HG02610 (cell line): ENCODE measurements at regions not wholly inside any gene's neighbourhood (a gene's known extent, or its start where the extent isn't known, plus 50 kb on each side); places are given as distances from the start of the nearest gene placed in this dataset.

Experiments used
- ATAC-seq: cut with Tn5 transposase; IDR thresholded peaks from one replicate; pipeline ENCODE4 v1.9.1; 2021; ENCODE audit warnings: mild to moderate bottlenecking, moderate library complexity; ENCODE audit not compliant: unreplicated experiment

GRCh38 chr6:142676647-142677192, 268.3 kb downstream of the HIVEP2 start:
- ATAC-seq = no peak

- ATAC-seq = no peak
Observed at GRCh38 chr6:142679907-142680700, 264.9 kb downstream of the HIVEP2 start.

GRCh38 chr6:142681099-142681498, 263.9 kb downstream of the HIVEP2 start:
- no peak for ATAC-seq

GRCh38 chr6:142682985-142683384, 262.0 kb downstream of the HIVEP2 start:
- no peak for ATAC-seq

- ATAC-seq = no peak
Observed at GRCh38 chr6:142683714-142684141, 261.2 kb downstream of the HIVEP2 start.

- no peak for ATAC-seq
Observed at GRCh38 chr6:142684371-142684770, 260.6 kb downstream of the HIVEP2 start.

GRCh38 chr6:142685852-142686506, 259.0 kb downstream of the HIVEP2 start:
- no peak for ATAC-seq

- no peak for ATAC-seq
Observed at GRCh38 chr6:142686507-142686887, 258.5 kb downstream of the HIVEP2 start.

- ATAC-seq = peak; percentile 74
Observed at GRCh38 chr6:142692942-142693341, 252.0 kb downstream of the HIVEP2 start.

GRCh38 chr6:142693441-142693840, 251.5 kb downstream of the HIVEP2 start:
- ATAC-seq = no peak

- ATAC-seq = no peak
Observed at GRCh38 chr6:142694054-142694453, 250.9 kb downstream of the HIVEP2 start.

- no peak for ATAC-seq
Observed at GRCh38 chr6:142695016-142695415, 250.0 kb downstream of the HIVEP2 start.

GRCh38 chr6:142696123-142697000, 248.6 kb downstream of the HIVEP2 start:
- no peak for ATAC-seq

GRCh38 chr6:142697001-142697335, 248.0 kb downstream of the HIVEP2 start:
- ATAC-seq = no peak

GRCh38 chr6:142697922-142698321, 247.1 kb downstream of the HIVEP2 start:
- no peak for ATAC-seq

- ATAC-seq = no peak
Observed at GRCh38 chr6:142698751-142699150, 246.2 kb downstream of the HIVEP2 start.

- ATAC-seq = peak; percentile 25
Observed at GRCh38 chr6:142699391-142699790, 245.6 kb downstream of the HIVEP2 start.

- ATAC-seq = peak; percentile 42
Observed at GRCh38 chr6:142700032-142700431, 244.9 kb downstream of the HIVEP2 start.

- no peak for ATAC-seq
Observed at GRCh38 chr6:142700671-142701312, 244.2 kb downstream of the HIVEP2 start.
